ENCODE measurements at regions not wholly inside any gene's neighbourhood (a gene's known extent, or its start where the extent isn't known, plus 50 kb on each side); places are given as distances from the start of the nearest gene placed in this dataset.

- no peak for DNase-seq
Measured at GRCh38 chr2:235170536-235171521, 219.0 kb downstream of the SH3BP4 start.

- no peak for DNase-seq
Measured at GRCh38 chr2:235171550-235172031, 219.8 kb downstream of the SH3BP4 start.

- no peak for DNase-seq
Measured at GRCh38 chr2:235180642-235181041, 228.8 kb downstream of the SH3BP4 start.

- no peak for DNase-seq
Measured at GRCh38 chr2:235183786-235184185, 232.0 kb downstream of the SH3BP4 start.

- no peak for DNase-seq
Measured at GRCh38 chr2:235187806-235188205, 236.0 kb downstream of the SH3BP4 start.

GRCh38 chr2:235191486-235191885 lies 239.7 kb downstream of the SH3BP4 start:
- DNase-seq, result no peak

- no peak for DNase-seq
Measured at GRCh38 chr2:235191978-235192377, 240.2 kb downstream of the SH3BP4 start.

GRCh38 chr2:235194351-235194750 lies 242.5 kb downstream of the SH3BP4 start:
- DNase-seq, result no peak

- no peak for DNase-seq
Measured at GRCh38 chr2:235194836-235195235, 243.0 kb downstream of the SH3BP4 start.

GRCh38 chr2:235195921-235196320 lies 244.1 kb downstream of the SH3BP4 start:
- DNase-seq, result no peak

- no peak for DNase-seq
Measured at GRCh38 chr2:235199128-235199527, 247.3 kb downstream of the SH3BP4 start.

- no peak for DNase-seq
Measured at GRCh38 chr2:235200216-235200615, 248.4 kb downstream of the SH3BP4 start.

- no peak for DNase-seq
Measured at GRCh38 chr2:235201756-235202155, 249.9 kb downstream of the SH3BP4 start.

GRCh38 chr2:235204948-235205347 lies 253.1 kb downstream of the SH3BP4 start:
- no peak for DNase-seq

- DNase-seq, result no peak
Measured at GRCh38 chr2:235206399-235206798, 254.6 kb downstream of the SH3BP4 start.

- DNase-seq, result no peak
Measured at GRCh38 chr2:235206980-235207579, 255.3 kb downstream of the SH3BP4 start.

- no peak for DNase-seq
Measured at GRCh38 chr2:235211056-235211455, 259.2 kb downstream of the SH3BP4 start.

- no peak for DNase-seq
Measured at GRCh38 chr2:235212501-235213158, 260.8 kb downstream of the SH3BP4 start.

- no peak for DNase-seq
Measured at GRCh38 chr2:235215248-235215647, 263.4 kb downstream of the SH3BP4 start.

- no peak for DNase-seq
Measured at GRCh38 chr2:235216901-235217300, 265.1 kb downstream of the SH3BP4 start.

- DNase-seq, result no peak
Measured at GRCh38 chr2:235217846-235218245, 266.0 kb downstream of the SH3BP4 start.

- no peak for DNase-seq
Measured at GRCh38 chr2:235218486-235218907, 266.7 kb downstream of the SH3BP4 start.

- DNase-seq, result no peak
Measured at GRCh38 chr2:235219048-235219447, 267.2 kb downstream of the SH3BP4 start.
